SK-N-SH (cell line): ENCODE measurements at regions not wholly inside any gene's neighbourhood (a gene's known extent, or its start where the extent isn't known, plus 50 kb on each side); places are given as distances from the start of the nearest gene placed in this dataset.

Experiments used
- CTCF ChIA-PET: fragments of 300-600, 350-600 bp; formaldehyde crosslinking; extraction: SDS; loops from one replicate; lab custom pipeline; 2021; lab: Yijun Ruan, JAX
- POLR2A ChIA-PET: fragments of 350-600 bp; sonication (Branson Sonifier 250); formaldehyde crosslinking; extraction: SDS; loops from one replicate; lab custom pipeline; 2020; ENCODE audit warnings: antibody characterized with exemption, inconsistent platforms; lab: Yijun Ruan, JAX
- DNase-seq: peaks from one replicate; pipeline ENCODE4 v3.0.0; 2012
- H2AFZ ChIP-seq: fragments of 200-600 bp; sonication (generic); 2 replicates; pipeline ENCODE4 v1.8.1; 2016; ENCODE audit warnings: antibody characterized with exemption, mild to moderate bottlenecking, low read depth
- H3F3A ChIP-seq: fragments of 200-600 bp; sonication (generic); replicated peaks from 2 replicates; pipeline ENCODE3; 2016; ENCODE audit warnings: antibody characterized with exemption, mild to moderate bottlenecking; ENCODE audit not compliant: insufficient read depth
- H3K27ac ChIP-seq, 2 experiments: fragments of 200-500 bp in 1 of 2; fragments of 200-600 bp in 1 of 2; sonication (Bioruptor generic) in 1 of 2; sonication (generic), shearing (Covaris generic) in 1 of 2; 2 replicates each; pipeline versions ENCODE4 v1.5.1 to v1.6.1; 2014 to 2016; ENCODE audit warnings: low read depth in 2 of 2, inconsistent platforms in 1 of 2, low read length in 1 of 2, mild to moderate bottlenecking in 1 of 2, mixed read lengths in 1 of 2
- H3K27me3 ChIP-seq: fragments of 200-600 bp; sonication (generic), shearing (Covaris generic); 2 replicates; pipeline ENCODE4 v1.6.1; 2016; ENCODE audit warnings: mixed run types; ENCODE audit not compliant: insufficient read depth
- H3K36me3 ChIP-seq, 2 experiments: fragments of 200-500 bp in 1 of 2; fragments of 200-600 bp in 1 of 2; sonication (Bioruptor generic) in 1 of 2; sonication (generic) in 1 of 2; replicated peaks in 1 of 2; 2 replicates each; pipeline versions ENCODE3 to v1.5.1; 2014 to 2016; ENCODE audit warnings: low read length in 1 of 2, mild to moderate bottlenecking in 1 of 2; ENCODE audit not compliant: insufficient read depth in 2 of 2, control insufficient read depth in 1 of 2
- H3K4me1 ChIP-seq, 2 experiments: fragments of 200-500 bp in 1 of 2; fragments of 200-600 bp in 1 of 2; sonication (Bioruptor generic) in 1 of 2; sonication (generic), shearing (Covaris generic) in 1 of 2; 2 replicates each; pipeline versions ENCODE4 v1.5.1 to v1.6.1; 2014 to 2016; ENCODE audit warnings: low read depth in 1 of 2, low read length in 1 of 2, mixed run types in 1 of 2; ENCODE audit not compliant: insufficient read depth in 2 of 2, control insufficient read depth in 1 of 2
- H3K4me2 ChIP-seq: fragments of 200-600 bp; sonication (generic), shearing (Covaris generic); 2 replicates; pipeline ENCODE4 v1.6.1; 2017; ENCODE audit warnings: mixed run types
- H3K4me3 ChIP-seq, 2 experiments: fragments of 200-500 bp in 1 of 2; fragments of 200-600 bp in 1 of 2; sonication (Bioruptor generic) in 1 of 2; sonication (generic), shearing (Covaris generic) in 1 of 2; 2 replicates each; pipeline versions ENCODE4 v1.5.1 to v1.8.1; 2014 to 2016; ENCODE audit warnings: low read depth in 2 of 2, inconsistent platforms in 1 of 2, low read length in 1 of 2, mild to moderate bottlenecking in 1 of 2, mixed read lengths in 1 of 2, moderate library complexity in 1 of 2
- H3K79me2 ChIP-seq: fragments of 200-600 bp; sonication (generic); 2 replicates; pipeline ENCODE4 v1.8.1; 2017; ENCODE audit warnings: mild to moderate bottlenecking; ENCODE audit not compliant: insufficient read depth
- H3K9ac ChIP-seq: fragments of 200-600 bp; sonication (generic); 2 replicates; pipeline ENCODE4 v1.6.1; 2017; ENCODE audit warnings: mixed run types
- H3K9me2 ChIP-seq: fragments of 200-600 bp; sonication (generic); 2 replicates; pipeline ENCODE4 v1.6.1; 2017; ENCODE audit warnings: mixed run types
- H3K9me3 ChIP-seq: fragments of 200-600 bp; sonication (generic); 2 replicates; pipeline ENCODE4 v1.6.1; 2017; ENCODE audit warnings: mixed run types, mild to moderate bottlenecking, moderate library complexity
- H4K20me1 ChIP-seq: fragments of 200-600 bp; sonication (generic); 2 replicates; pipeline ENCODE4 v1.6.1; 2017; ENCODE audit warnings: mild to moderate bottlenecking, mixed run types; ENCODE audit not compliant: insufficient read depth
- CHD2 ChIP-seq: fragments of 150-350 bp; IDR thresholded peaks from 2 replicates; pipeline ENCODE4 v1.6.1; 2018; ENCODE audit warnings: low read length; ENCODE audit not compliant: partially characterized antibody
- CTCF ChIP-seq: fragments of 200-600 bp; sonication (generic); IDR thresholded peaks from 2 replicates; pipeline ENCODE4 v1.6.1; 2017; ENCODE audit warnings: antibody characterized with exemption, mild to moderate bottlenecking, moderate library complexity
- ELF1 ChIP-seq: IDR thresholded peaks from 2 replicates; pipeline ENCODE4 v1.4.0; 2012
- EP300 ChIP-seq, 2 experiments: IDR thresholded peaks; 2 replicates each; pipeline versions ENCODE4 v1.4.0 to v1.6.1; 2012; ENCODE audit warnings: borderline replicate concordance in 1 of 2, low read depth in 1 of 2, low read length in 1 of 2
- EZH2phosphoT487 ChIP-seq: fragments of 200-600 bp; sonication (generic); IDR thresholded peaks from 2 replicates; pipeline ENCODE4 v1.6.1; 2017; ENCODE audit warnings: low read depth, mixed run types, mild to moderate bottlenecking, antibody characterized with exemption, moderate library complexity, borderline replicate concordance
- FOXJ3 ChIP-seq: sonication (generic); formaldehyde crosslinking; IDR thresholded peaks from 2 replicates; pipeline ENCODE4 v1.5.1; 2020; ENCODE audit warnings: mild to moderate bottlenecking, missing genetic modification reagents
- GABPA ChIP-seq: IDR thresholded peaks from 2 replicates; pipeline ENCODE4 v1.4.0; 2012; ENCODE audit warnings: low read depth, mild to moderate bottlenecking
- GATA2 ChIP-seq: sonication (generic); formaldehyde crosslinking; IDR thresholded peaks from 2 replicates; pipeline ENCODE4 v1.5.0; 2020; ENCODE audit warnings: mild to moderate bottlenecking, missing genetic modification reagents
- IRF3 ChIP-seq: fragments of 150-350 bp; IDR thresholded peaks from 2 replicates; pipeline ENCODE4 v1.6.1; 2016; ENCODE audit warnings: mild to moderate bottlenecking, low read depth, low read length
- JUND ChIP-seq: IDR thresholded peaks from 2 replicates; pipeline ENCODE4 v1.4.0; 2012
- MXI1 ChIP-seq: IDR thresholded peaks from 2 replicates; pipeline ENCODE4 v1.6.1; 2012; ENCODE audit warnings: mild to moderate bottlenecking, low read depth, low read length, improper control_type of control experiment
- NRF1 ChIP-seq: IDR thresholded peaks from 2 replicates; pipeline ENCODE4 v1.6.1; 2012; ENCODE audit warnings: low read depth, mild to moderate bottlenecking, low read length
- PBX3 ChIP-seq: IDR thresholded peaks from 2 replicates; pipeline ENCODE4; 2012
- RXRA ChIP-seq: IDR thresholded peaks from 2 replicates; pipeline ENCODE4 v1.4.0; 2012; ENCODE audit warnings: low read depth, mild to moderate bottlenecking, borderline replicate concordance
- SIN3A ChIP-seq: IDR thresholded peaks from 2 replicates; pipeline ENCODE4 v1.6.1; 2012; ENCODE audit warnings: low read depth, mild to moderate bottlenecking, low read length, moderate library complexity, borderline replicate concordance
- SMC3 ChIP-seq: IDR thresholded peaks from 2 replicates; pipeline ENCODE4 v1.6.1; 2012; ENCODE audit warnings: low read depth, low read length, improper control_type of control experiment
- TAF1 ChIP-seq: IDR thresholded peaks from 2 replicates; pipeline ENCODE4 v1.6.1; 2012; ENCODE audit warnings: low read depth, mild to moderate bottlenecking, low read length, moderate library complexity, borderline replicate concordance
- TCF12 ChIP-seq: IDR thresholded peaks from 2 replicates; pipeline ENCODE4 v1.4.0; 2012
- TEAD4 ChIP-seq: IDR thresholded peaks from 2 replicates; pipeline ENCODE4 v1.4.0; 2012; ENCODE audit warnings: mild to moderate bottlenecking, borderline replicate concordance; ENCODE audit not compliant: insufficient read depth
- WGBS: methylation state at CpG from one replicate; pipeline ENCODE4 v1.1.6; 2017; ENCODE audit warnings: low lambda C conversion rate; 5-methylcytosine and 5-hydroxymethylcytosine counted together
- TF ChIP-seq, protein P1 (sequence below): IDR thresholded peaks from 2 replicates; pipeline ENCODE4 v1.4.0; 2012; ENCODE audit warnings: low read depth, borderline replicate concordance

DNA sequence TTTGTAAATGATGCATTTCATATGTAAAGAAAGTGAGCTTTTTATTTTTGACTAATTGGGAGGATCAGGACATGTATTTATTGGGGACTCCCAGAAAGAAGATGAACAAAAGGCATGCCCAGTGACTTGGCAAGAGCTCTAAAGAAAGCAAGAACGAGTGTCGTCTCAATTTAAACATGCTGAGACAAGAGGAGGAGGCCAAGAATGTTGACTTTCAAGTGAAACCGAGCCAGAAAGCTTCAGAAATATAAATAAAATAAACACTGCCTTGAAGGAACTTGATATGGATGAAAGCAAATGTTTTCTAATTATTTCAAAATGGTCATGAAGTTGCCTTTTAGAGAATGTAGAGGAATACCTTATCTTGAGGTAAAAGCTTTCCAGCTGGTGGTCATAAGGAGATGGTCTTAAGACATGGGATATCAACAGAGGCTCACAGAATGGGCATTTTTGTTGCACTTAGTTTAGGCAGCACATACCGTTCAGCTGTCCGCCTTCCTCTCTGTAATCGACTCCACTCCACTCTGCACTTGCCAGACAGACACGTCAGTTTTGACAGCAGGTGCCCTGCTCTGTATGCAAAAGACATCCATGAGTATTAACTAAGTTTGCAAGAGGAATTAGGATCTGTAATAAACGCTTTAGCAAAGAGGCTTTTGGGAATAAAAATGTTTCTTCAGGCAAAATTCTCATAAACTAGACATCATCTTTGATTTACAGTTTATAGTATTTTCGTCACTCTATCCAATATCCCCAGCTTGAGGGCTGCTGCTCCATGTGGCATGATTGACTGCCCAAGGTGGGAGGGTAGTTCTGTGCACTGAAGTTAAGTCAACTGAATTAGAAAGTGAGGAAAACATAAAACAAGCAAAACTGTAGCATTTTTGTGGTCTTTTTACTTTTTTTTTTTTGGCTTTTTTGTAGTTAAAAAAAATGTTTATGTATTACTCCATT, 613.1 kb downstream of the PKHD1 start:
- Histone ChIP-seq H3K9me2 (no peaks in the 10 kb centered on the region), H3K27me3 (no peaks in the 10 kb centered on the region), H3K4me2 (no peak overlapping the region), H4K20me1 (no peaks in the 10 kb centered on the region), H3K27ac (no peak overlapping the region), H3K4me1 (no peaks in the 10 kb centered on the region), H3K4me3 (no peak overlapping the region), H3K36me3 (no peaks in the 10 kb centered on the region), H3K79me2 (no peaks in the 10 kb centered on the region), H3F3A (no peaks in the 10 kb centered on the region), H3K9ac (no peak overlapping the region), H2AFZ (no peak overlapping the region), H3K9me3 (no peaks in the 10 kb centered on the region)
- DNase-seq, result no peak
- CTCF ChIA-PET, result interaction anchor here (1.5 to 1.9 kb wide), 2 partner anchors 11 to 20 kb away, joined by 4 read pairs; no protein-coding TSS in a partner anchor
- 40% methylated on average over 9 of the region's 9 CpGs for WGBS
- POLR2A ChIA-PET, result no interaction called here
- no peak for TF ChIP-seq CHD2
- no peak for TF ChIP-seq FOXJ3
- TF ChIP-seq GATA2 (CRISPR knock-in tag), result no peak
- TF ChIP-seq JUND, result no peak
- TF ChIP-seq TAF1, result no peak
- no peak for TF ChIP-seq IRF3
- no peak for TF ChIP-seq GABPA
- no peak for TF ChIP-seq SMC3
- no peak for TF ChIP-seq EP300 (IDR thresholded peaks at IDR 0.05; ENCODE audit: borderline replicate concordance in 1 of 2, low read depth in 1 of 2, low read length in 1 of 2)
- TF ChIP-seq RXRA, result no peak
- no peak for TF ChIP-seq EZH2phosphoT487

DNA sequence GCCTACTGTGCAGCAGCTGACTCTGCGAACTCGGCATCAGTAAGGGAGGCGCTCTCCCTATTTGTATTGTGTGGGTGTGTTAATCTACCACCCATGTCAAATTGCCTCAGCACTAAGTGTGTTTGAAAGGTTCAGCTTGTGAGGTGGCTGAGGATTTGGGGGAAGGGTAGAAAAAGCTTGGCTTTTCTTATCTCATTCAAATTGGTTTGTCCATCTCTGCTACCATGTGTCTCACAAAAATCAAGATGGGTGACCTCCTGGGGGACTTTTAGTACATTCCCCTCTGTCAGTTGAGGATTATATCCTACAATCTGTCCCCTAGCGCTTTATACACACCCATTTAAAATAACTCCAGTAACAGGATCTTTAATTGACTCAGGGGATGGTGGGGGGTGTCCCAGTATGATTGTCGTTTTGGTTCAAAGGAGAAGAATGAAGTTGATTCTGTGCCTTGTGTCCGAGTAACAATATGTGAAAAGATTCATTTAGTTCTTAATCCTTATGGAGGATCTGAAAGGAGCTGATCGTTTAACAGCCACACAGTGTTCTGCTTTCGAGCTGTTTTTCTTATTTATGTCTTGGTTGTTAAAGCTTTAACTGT, 609.6 kb downstream of the PKHD1 start:
- Histone ChIP-seq H3F3A (no peaks in the 10 kb centered on the region), H3K9me2 (no peaks in the 10 kb centered on the region), H3K27me3 (no peaks in the 10 kb centered on the region), H3K9me3 (no peaks in the 10 kb centered on the region), H3K4me3 (no peak overlapping the region), H4K20me1 (no peaks in the 10 kb centered on the region), H3K4me1 (no peaks in the 10 kb centered on the region), H3K4me2 (no peak overlapping the region), H3K79me2 (no peaks in the 10 kb centered on the region), H2AFZ (no peak overlapping the region), H3K27ac (no peak overlapping the region), H3K36me3 (no peaks in the 10 kb centered on the region), H3K9ac (no peak overlapping the region)
- ChIA-PET CTCF (no interaction called here), POLR2A (no interaction called here)
- WGBS, result 41% methylated on average over 8 of the region's 8 CpGs
- no peak for TF ChIP-seq ELF1
- TF ChIP-seq PBX3, result no peak
- TF ChIP-seq, protein P1, sequence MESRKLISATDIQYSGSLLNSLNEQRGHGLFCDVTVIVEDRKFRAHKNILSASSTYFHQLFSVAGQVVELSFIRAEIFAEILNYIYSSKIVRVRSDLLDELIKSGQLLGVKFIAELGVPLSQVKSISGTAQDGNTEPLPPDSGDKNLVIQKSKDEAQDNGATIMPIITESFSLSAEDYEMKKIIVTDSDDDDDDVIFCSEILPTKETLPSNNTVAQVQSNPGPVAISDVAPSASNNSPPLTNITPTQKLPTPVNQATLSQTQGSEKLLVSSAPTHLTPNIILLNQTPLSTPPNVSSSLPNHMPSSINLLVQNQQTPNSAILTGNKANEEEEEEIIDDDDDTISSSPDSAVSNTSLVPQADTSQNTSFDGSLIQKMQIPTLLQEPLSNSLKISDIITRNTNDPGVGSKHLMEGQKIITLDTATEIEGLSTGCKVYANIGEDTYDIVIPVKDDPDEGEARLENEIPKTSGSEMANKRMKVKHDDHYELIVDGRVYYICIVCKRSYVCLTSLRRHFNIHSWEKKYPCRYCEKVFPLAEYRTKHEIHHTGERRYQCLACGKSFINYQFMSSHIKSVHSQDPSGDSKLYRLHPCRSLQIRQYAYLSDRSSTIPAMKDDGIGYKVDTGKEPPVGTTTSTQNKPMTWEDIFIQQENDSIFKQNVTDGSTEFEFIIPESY, result no peak
- no peak for TF ChIP-seq JUND
- no peak for TF ChIP-seq CTCF
- no peak for TF ChIP-seq CHD2
- TF ChIP-seq SMC3, result no peak
- no peak for TF ChIP-seq NRF1
- no peak for TF ChIP-seq SIN3A
- TF ChIP-seq TEAD4, result no peak
- TF ChIP-seq GATA2 (CRISPR knock-in tag), result no peak
- TF ChIP-seq TCF12, result no peak
- no peak for TF ChIP-seq MXI1
- DNase-seq, result no peak
